Spleen (tissue), 11 donors: ENCODE measurements at regions not wholly inside any gene's neighbourhood (a gene's known extent, or its start where the extent isn't known, plus 50 kb on each side); places are given as distances from the start of the nearest gene placed in this dataset.

Experiments used
- DNase-seq: peaks from one replicate; pipeline ENCODE4 v3.0.0-alpha.2; 2020
- H3K27ac ChIP-seq, 8 donors: fragments of 200-600 bp; sonication (generic) in 7 of 8; 1 replicate in 4 of 8; 2 replicates in 4 of 8; pipeline versions ENCODE4 v1.5.0 to v1.8.0; 2016 to 2021; ENCODE audit warnings: inconsistent platforms in 4 of 8, mild to moderate bottlenecking in 4 of 8, moderate library complexity in 1 of 8
- H3K27me3 ChIP-seq, 7 donors: fragments of 200-600 bp; sonication (generic) in 6 of 7; replicated peaks in 1 of 7; 1 replicate in 4 of 7; 2 replicates in 3 of 7; pipeline versions ENCODE4 v1.5.0 to v1.8.0; 2016 to 2021; ENCODE audit warnings: inconsistent platforms in 3 of 7, mild to moderate bottlenecking in 1 of 7
- H3K36me3 ChIP-seq, 6 donors: fragments of 200-600 bp; sonication (generic) in 5 of 6; 1 replicate in 4 of 6; 2 replicates in 2 of 6; pipeline versions ENCODE4 v1.5.0 to v1.8.0; 2016 to 2021; ENCODE audit warnings: inconsistent platforms in 2 of 6
- H3K4me1 ChIP-seq, 6 donors: fragments of 200-600 bp; sonication (generic) in 5 of 6; 1 replicate in 3 of 6; 2 replicates in 3 of 6; pipeline versions ENCODE4 v1.5.0 to v1.8.0; 2016 to 2021; ENCODE audit warnings: inconsistent platforms in 3 of 6
- H3K4me3 ChIP-seq, 8 donors: fragments of 200-600 bp; sonication (generic) in 7 of 8; 1 replicate in 4 of 8; 2 replicates in 4 of 8; pipeline versions ENCODE4 v1.5.0 to v1.8.0; 2016 to 2021; ENCODE audit warnings: inconsistent platforms in 4 of 8, mild to moderate bottlenecking in 4 of 8, moderate library complexity in 2 of 8
- H3K9me3 ChIP-seq, 8 donors: fragments of 200-600 bp; sonication (generic) in 7 of 8; 1 replicate in 4 of 8; 2 replicates in 4 of 8; pipeline versions ENCODE4 v1.5.0 to v1.8.0; 2016 to 2021; ENCODE audit warnings: inconsistent platforms in 4 of 8
- POLR2A ChIP-seq, 3 donors: fragments of 450-650 bp; IDR thresholded peaks; one replicate each; pipeline ENCODE4 v1.5.1; 2017; ENCODE audit warnings: antibody characterized with exemption in 3 of 3, mild to moderate bottlenecking in 1 of 3
- POLR2AphosphoS5 ChIP-seq, 3 donors: sonication (generic); formaldehyde crosslinking; IDR thresholded peaks; one replicate each; pipeline ENCODE4 v1.5.1; 2017; ENCODE audit warnings: antibody characterized with exemption in 3 of 3
- WGBS, 5 donors: extraction: QIAGEN DNeasy Blood & Tissue Kit in 3 of 5; methylation state at CpG; one replicate each; pipeline versions ENCODE4 v1.1.5 to v1.1.7; 2013 to 2018; 5-methylcytosine and 5-hydroxymethylcytosine counted together
- intact Hi-C: fragments of 100-400 bp; cut with DNase I; formaldehyde crosslinking; loops from one replicate; pipeline ENCODE4 v1.15.0; 2023; ENCODE audit warnings: low total_unique reads
- TF ChIP-seq, protein P1 (sequence below), 11 experiments: fragments of 200-600 bp in 7 of 11; fragments of 450-650 bp in 4 of 11; sonication (generic) in 4 of 11; IDR thresholded peaks in 8 of 11; conservative IDR thresholded peaks in 3 of 11; 1 replicate in 7 of 11; 2 replicates in 4 of 11; pipeline versions ENCODE4 v1.4.0 to v1.8.0; 2016 to 2021; ENCODE audit warnings: antibody characterized with exemption in 11 of 11, inconsistent platforms in 4 of 11, mild to moderate bottlenecking in 1 of 11
- donor health status: healthy with polysubstance abuse.
- donor health status: DM: no; HTN: no; CAD: no; lungs with moderate emphysema.
- donor health status: DM: no; HTN: no; CAD: no.
- donor health status: Bipolar disorder and iron deficiency.
- donor health status: healthy.
- donor health status: DM: no; HTN: no; CAD: no.
- donor health status: DM: yes; HTN: yes; CAD: no.

DNA sequence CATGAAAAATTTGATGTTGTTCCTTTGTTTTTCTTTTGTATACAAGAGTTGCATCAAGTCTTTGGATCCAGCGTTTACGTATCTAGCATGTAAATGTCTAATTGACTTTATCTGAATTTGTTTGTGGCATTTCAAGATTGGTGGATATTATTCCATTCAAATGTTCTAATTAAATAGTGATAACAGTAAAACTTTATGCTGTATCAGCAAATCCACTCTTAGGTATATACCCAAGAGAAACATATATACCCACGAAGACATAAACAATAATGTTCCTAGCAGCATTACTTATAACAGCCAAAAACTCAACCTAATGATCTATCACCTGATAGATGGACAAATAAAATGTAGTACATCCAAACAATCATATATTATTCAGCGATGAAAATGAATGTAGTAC is 579.4 kb upstream of the LRATD1 start:
- Histone ChIP-seq H3K27ac (no peak overlapping the region), H3K4me3 (no peak overlapping the region)
- intact Hi-C loops = no loop called here

DNA sequence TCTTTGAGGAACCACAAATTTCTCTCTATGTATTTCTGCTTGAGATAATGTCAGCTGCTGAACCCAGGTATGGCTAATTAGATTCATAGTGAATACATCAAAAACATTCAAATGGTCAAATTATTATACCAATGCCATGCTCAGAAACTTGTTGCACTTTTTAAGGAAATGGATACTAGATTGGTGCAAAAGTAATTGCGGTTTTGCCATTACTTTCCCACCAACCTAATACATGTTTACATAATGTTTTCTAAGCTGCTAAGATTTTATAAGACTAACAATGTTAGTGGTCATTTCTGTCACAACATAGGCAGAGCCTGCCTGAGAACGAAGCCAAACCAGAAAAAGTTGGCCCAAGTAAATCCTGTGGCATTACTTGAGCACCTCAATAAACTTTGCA is 568.2 kb upstream of the LRATD1 start:
- WGBS, 5 donors = 54 to 80% (median 70%) methylated on average over 2 of the region's 2 CpGs
- H3K27ac ChIP-seq = no peak overlapping the region

More for the DNA sequence above, 579.4 kb upstream of the LRATD1 start:
- TF ChIP-seq, protein P1, sequence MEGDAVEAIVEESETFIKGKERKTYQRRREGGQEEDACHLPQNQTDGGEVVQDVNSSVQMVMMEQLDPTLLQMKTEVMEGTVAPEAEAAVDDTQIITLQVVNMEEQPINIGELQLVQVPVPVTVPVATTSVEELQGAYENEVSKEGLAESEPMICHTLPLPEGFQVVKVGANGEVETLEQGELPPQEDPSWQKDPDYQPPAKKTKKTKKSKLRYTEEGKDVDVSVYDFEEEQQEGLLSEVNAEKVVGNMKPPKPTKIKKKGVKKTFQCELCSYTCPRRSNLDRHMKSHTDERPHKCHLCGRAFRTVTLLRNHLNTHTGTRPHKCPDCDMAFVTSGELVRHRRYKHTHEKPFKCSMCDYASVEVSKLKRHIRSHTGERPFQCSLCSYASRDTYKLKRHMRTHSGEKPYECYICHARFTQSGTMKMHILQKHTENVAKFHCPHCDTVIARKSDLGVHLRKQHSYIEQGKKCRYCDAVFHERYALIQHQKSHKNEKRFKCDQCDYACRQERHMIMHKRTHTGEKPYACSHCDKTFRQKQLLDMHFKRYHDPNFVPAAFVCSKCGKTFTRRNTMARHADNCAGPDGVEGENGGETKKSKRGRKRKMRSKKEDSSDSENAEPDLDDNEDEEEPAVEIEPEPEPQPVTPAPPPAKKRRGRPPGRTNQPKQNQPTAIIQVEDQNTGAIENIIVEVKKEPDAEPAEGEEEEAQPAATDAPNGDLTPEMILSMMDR (IDR thresholded peaks at IDR 0.05 in 8 of 11, conservative IDR thresholded peaks at IDR 0.05 in 3 of 11) = no peak
- TF ChIP-seq POLR2A (IDR thresholded peaks at IDR 0.05) = no peak
- TF ChIP-seq POLR2AphosphoS5 (IDR thresholded peaks at IDR 0.05) = no peak
- Histone ChIP-seq H3K9me3 (no peaks in the 10 kb centered on the region), H3K4me1 (no peaks in the 10 kb centered on the region), H3K36me3 (no peaks in the 10 kb centered on the region), H3K27me3 (no peaks in the 10 kb centered on the region)
- DNase-seq = no peak
- WGBS, 5 donors = 81 to 92% (median 86%) methylated on average over 4 of the region's 4 CpGs

DNA sequence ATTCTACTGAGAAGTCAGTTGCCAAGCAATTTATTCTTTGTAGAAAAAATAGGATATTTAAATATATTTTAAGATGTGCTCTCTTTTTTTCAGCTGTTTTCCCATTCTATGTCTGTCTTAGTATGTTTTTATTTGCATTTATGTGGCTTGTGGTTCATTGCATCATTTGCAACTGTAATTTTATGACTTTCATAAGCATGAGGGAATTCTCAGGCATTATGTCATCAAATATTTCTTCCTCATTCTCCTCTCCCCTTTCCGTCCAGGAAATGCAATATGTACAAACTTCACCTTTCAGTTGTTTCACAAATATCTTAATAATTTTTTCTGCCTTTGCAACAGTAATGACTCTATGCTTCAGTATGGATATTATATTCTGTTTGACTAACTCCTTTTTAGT is 560.2 kb upstream of the LRATD1 start:
- 0 to 69% (median 45%) methylated on average over 1 of the region's 1 CpG; no CpG with 5 or more reads in 1 of the 5 donors for WGBS, 5 donors
- intact Hi-C loops = no loop called here
- TF ChIP-seq POLR2A (IDR thresholded peaks at IDR 0.05) = no peak

More for the DNA sequence above, 568.2 kb upstream of the LRATD1 start:
- H3K36me3 ChIP-seq = no peaks in the 10 kb centered on the region
- no peak for DNase-seq
- no peaks in the 10 kb centered on the region for H3K4me1 ChIP-seq
- no peak overlapping the region for H3K4me3 ChIP-seq
- no peaks in the 10 kb centered on the region for H3K27me3 ChIP-seq
- no peak for TF ChIP-seq POLR2AphosphoS5 (IDR thresholded peaks at IDR 0.05)
- TF ChIP-seq, protein P1 (IDR thresholded peaks at IDR 0.05 in 8 of 11, conservative IDR thresholded peaks at IDR 0.05 in 3 of 11) = no peak
- peaks cover 0 to 5% (median 0%) of the 10 kb centered on the region in 8 donors for H3K9me3 ChIP-seq
- intact Hi-C loops = no loop called here

DNA sequence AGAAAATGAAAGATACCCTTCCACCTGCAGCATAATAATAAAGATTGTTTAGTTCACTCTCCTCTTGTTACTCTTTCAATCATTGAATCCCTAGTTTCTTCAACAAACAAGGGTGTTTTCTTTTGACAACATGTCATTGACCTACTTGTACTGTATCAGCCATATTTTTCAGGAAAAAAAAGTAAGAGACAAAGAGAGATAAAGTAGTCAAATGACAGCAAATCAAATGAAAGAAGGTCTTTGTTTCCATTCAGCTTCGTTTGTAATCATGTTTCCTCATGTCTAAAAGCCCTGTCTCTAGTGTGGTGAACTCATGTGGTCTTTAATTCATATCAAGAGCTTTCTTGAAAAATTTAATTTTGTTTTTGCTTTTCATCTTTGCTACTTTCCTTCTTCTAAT is 557.8 kb upstream of the LRATD1 start:
- 13 to 33% (median 21%) methylated on average over 1 of the region's 1 CpG for WGBS, 5 donors
- TF ChIP-seq, protein P1 (IDR thresholded peaks at IDR 0.05 in 8 of 11, conservative IDR thresholded peaks at IDR 0.05 in 3 of 11) = no peak
- no peak for TF ChIP-seq POLR2AphosphoS5 (IDR thresholded peaks at IDR 0.05)
- no peak for TF ChIP-seq POLR2A (IDR thresholded peaks at IDR 0.05)
- intact Hi-C loops = no loop called here

More for the DNA sequence above, 560.2 kb upstream of the LRATD1 start:
- no peaks in the 10 kb centered on the region for H3K9me3 ChIP-seq
- no peaks in the 10 kb centered on the region for H3K4me1 ChIP-seq
- H3K27ac ChIP-seq = no peak overlapping the region
- H3K27me3 ChIP-seq = no peaks in the 10 kb centered on the region
- H3K36me3 ChIP-seq = no peaks in the 10 kb centered on the region
- no peak for DNase-seq
- H3K4me3 ChIP-seq = no peak overlapping the region

DNA sequence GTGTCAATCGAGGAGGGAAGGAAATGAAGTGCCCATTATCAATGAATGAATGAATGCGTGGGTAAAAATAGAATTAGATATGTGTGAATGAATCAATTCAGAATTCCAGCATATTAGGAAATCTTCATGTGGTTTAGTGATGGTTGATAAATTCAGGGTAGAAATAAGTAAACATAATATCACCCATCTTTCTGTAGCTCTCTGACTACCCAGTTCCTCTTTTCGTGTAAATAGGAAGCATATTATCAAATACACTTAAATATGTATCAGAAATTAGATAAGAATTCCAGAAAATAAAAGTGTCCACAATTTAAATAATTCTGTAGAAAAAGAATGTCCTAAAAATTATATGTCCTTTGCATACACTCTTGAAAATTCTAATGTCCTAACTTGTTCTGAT is 552.9 kb upstream of the LRATD1 start:
- Histone ChIP-seq H3K27ac (no peak overlapping the region), H3K9me3 (peaks cover 0 to 16% (median 11%) of the 10 kb centered on the region in 8 donors), H3K36me3 (no peaks in the 10 kb centered on the region), H3K27me3 (no peaks in the 10 kb centered on the region), H3K4me1 (no peaks in the 10 kb centered on the region), H3K4me3 (no peak overlapping the region)
- intact Hi-C loops = no loop called here
- TF ChIP-seq POLR2A (IDR thresholded peaks at IDR 0.05) (no peak), POLR2AphosphoS5 (IDR thresholded peaks at IDR 0.05) (no peak)
- TF ChIP-seq, protein P1 (IDR thresholded peaks at IDR 0.05 in 8 of 11, conservative IDR thresholded peaks at IDR 0.05 in 3 of 11) = no peak
- DNase-seq = no peak
- 55 to 64% (median 58%) methylated on average over 3 of the region's 3 CpGs for WGBS, 5 donors

More for the DNA sequence above, 557.8 kb upstream of the LRATD1 start:
- Histone ChIP-seq H3K36me3 (no peaks in the 10 kb centered on the region), H3K9me3 (no peaks in the 10 kb centered on the region), H3K27me3 (no peaks in the 10 kb centered on the region), H3K27ac (no peak overlapping the region), H3K4me3 (no peak overlapping the region), H3K4me1 (no peaks in the 10 kb centered on the region)
- DNase-seq = no peak
